ENCODE measurements at regions not wholly inside any gene's neighbourhood (a gene's known extent, or its start where the extent isn't known, plus 50 kb on each side); places are given as distances from the start of the nearest gene placed in this dataset.

DNA sequence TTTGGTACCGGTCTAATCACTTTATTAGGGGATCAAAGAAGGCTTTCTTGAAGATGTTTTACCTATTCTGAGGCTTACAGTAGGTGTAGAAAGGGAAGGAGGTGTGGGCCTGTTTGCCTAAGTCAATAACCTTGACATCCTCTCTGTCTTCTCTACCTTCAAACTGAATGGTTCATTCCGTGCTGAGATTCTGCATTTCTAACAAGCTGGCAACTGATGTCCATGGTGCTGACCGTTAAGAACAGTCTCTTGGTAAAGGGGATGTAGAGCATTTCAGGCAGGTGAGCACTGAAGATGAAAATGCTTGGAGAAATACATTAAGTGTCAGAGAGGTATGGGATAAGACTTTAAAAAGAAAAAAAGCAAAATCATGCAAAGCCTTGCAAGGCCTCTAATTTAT, 51.5 kb upstream of the DGKB start:
- no peak overlapping the region for H3K4ac ChIP-seq (ENCODE audit: low read depth, low read length)
- no peaks in the 10 kb centered on the region for H3K36me3 ChIP-seq (ENCODE audit: control insufficient read depth, insufficient read depth, low read length)
- no peak overlapping the region for H2AFZ ChIP-seq (replicated peaks; ENCODE audit: low read length, poor library complexity)
- no CpG with 5 or more reads among the region's 3 CpGs for WGBS, 2 experiments (ENCODE audit: extremely low coverage in 2 of 2, insufficient read length in 1 of 2)
- H2BK20ac ChIP-seq (ENCODE audit: low read depth, low read length), result no peak overlapping the region
- H3K18ac ChIP-seq (ENCODE audit: low read depth, low read length), result no peak overlapping the region
- H3K9me1 ChIP-seq (ENCODE audit: insufficient read depth, low read length), result no peaks in the 10 kb centered on the region
- H4K8ac ChIP-seq (ENCODE audit: low read depth in 2 of 2, low read length in 2 of 2), result no peak overlapping the region
- intact Hi-C loops (cut with micrococcal nuclease) (no loop called here), in situ Hi-C loops (cut with MboI; ENCODE audit: low sequenced_read_pairs) (no loop called here), dilution Hi-C loops (cut with HindIII; ENCODE audit: low sequenced_read_pairs, unreplicated experiment) (no loop called here)
- ATAC-seq (ENCODE audit: low read depth) (no peak), DNase-seq (no peak)
- no peak overlapping the region for H2AK9ac ChIP-seq (replicated peaks; ENCODE audit: low read depth, low read length, poor library complexity)
- no peak overlapping the region for H4K5ac ChIP-seq (ENCODE audit: low read depth, low read length)
- H2BK5ac ChIP-seq (ENCODE audit: low read depth, low read length, poor library complexity, severe bottlenecking), result no peak overlapping the region
- ChIA-PET CTCF (no interaction called here), POLR2A (ENCODE audit: unreplicated experiment) (no interaction called here)
- no peak overlapping the region for H3K4me3 ChIP-seq (ENCODE audit: insufficient read depth, low read depth, low read length)
- no peak overlapping the region for H3K23ac ChIP-seq (ENCODE audit: low read depth, low read length)
- H3K79me1 ChIP-seq (ENCODE audit: low read depth in 1 of 2, low read length in 2 of 2), result no peaks in the 10 kb centered on the region
- no peak overlapping the region for H4K91ac ChIP-seq (ENCODE audit: insufficient read depth, low read depth, low read length)
- no peak overlapping the region for H2AK5ac ChIP-seq (ENCODE audit: low read depth, low read length)
- TF ChIP-seq MXI1 (IDR thresholded peaks at IDR 0.05; ENCODE audit: borderline replicate concordance, low read depth, low read length) (no peak), CHD1 (IDR thresholded peaks at IDR 0.05; ENCODE audit: low read depth, low read length) (no peak), BHLHE40 (IDR thresholded peaks at IDR 0.05; ENCODE audit: low read depth, low read length) (no peak), CTCF (conservative IDR thresholded peaks at IDR 0.05; ENCODE audit: low read depth, low read length) (no peak), SMC3 (IDR thresholded peaks at IDR 0.05; ENCODE audit: low read depth, low read length) (no peak), MAFK (IDR thresholded peaks at IDR 0.05; ENCODE audit: low read depth, low read length) (no peak), RCOR1 (IDR thresholded peaks at IDR 0.05; ENCODE audit: insufficient replicate concordance, low read length) (no peak)
- TF ChIP-seq, protein P1, sequence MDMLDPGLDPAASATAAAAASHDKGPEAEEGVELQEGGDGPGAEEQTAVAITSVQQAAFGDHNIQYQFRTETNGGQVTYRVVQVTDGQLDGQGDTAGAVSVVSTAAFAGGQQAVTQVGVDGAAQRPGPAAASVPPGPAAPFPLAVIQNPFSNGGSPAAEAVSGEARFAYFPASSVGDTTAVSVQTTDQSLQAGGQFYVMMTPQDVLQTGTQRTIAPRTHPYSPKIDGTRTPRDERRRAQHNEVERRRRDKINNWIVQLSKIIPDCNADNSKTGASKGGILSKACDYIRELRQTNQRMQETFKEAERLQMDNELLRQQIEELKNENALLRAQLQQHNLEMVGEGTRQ (IDR thresholded peaks at IDR 0.05; ENCODE audit: low read depth, low read length), result no peak
- TF ChIP-seq, protein P2, sequence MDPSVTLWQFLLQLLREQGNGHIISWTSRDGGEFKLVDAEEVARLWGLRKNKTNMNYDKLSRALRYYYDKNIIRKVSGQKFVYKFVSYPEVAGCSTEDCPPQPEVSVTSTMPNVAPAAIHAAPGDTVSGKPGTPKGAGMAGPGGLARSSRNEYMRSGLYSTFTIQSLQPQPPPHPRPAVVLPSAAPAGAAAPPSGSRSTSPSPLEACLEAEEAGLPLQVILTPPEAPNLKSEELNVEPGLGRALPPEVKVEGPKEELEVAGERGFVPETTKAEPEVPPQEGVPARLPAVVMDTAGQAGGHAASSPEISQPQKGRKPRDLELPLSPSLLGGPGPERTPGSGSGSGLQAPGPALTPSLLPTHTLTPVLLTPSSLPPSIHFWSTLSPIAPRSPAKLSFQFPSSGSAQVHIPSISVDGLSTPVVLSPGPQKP (IDR thresholded peaks at IDR 0.05; ENCODE audit: borderline replicate concordance, low read depth, low read length), result no peak
- H3K56ac ChIP-seq (ENCODE audit: extremely low read depth, insufficient read depth, low read length), result no peak overlapping the region
- H4K20me1 ChIP-seq (ENCODE audit: insufficient read depth, low read length), result no peaks in the 10 kb centered on the region
- H2BK120ac ChIP-seq (ENCODE audit: low read depth, low read length), result no peak overlapping the region
- no peak overlapping the region for H3K14ac ChIP-seq (replicated peaks; ENCODE audit: low read depth, low read length)
- no peak overlapping the region for H3K4me2 ChIP-seq (ENCODE audit: low read depth, low read length)
- BruUV-seq (replicated peaks), result no TSS peak
- H3K27ac ChIP-seq (ENCODE audit: insufficient read depth, low read length), result no peak overlapping the region
- no peak overlapping the region for H3K9ac ChIP-seq (ENCODE audit: low read depth, low read length)
- H3K4me1 ChIP-seq (ENCODE audit: control insufficient read depth, insufficient read depth, low read length), result no peaks in the 10 kb centered on the region
- no peaks in the 10 kb centered on the region for H3K27me3 ChIP-seq (ENCODE audit: control insufficient read depth, insufficient read depth, low read length)
- H2BK15ac ChIP-seq (ENCODE audit: low read depth, low read length), result no peak overlapping the region
- H3K9me3 ChIP-seq (ENCODE audit: control insufficient read depth, insufficient read depth, low read length), result no peaks in the 10 kb centered on the region

Data from IMR-90 (cell line).